Peyer's patch (tissue), 4 donors: ENCODE measurements at regions not wholly inside any gene's neighbourhood (a gene's known extent, or its start where the extent isn't known, plus 50 kb on each side); places are given as distances from the start of the nearest gene placed in this dataset.

ENCODE experiments used
- DNase-seq, 3 donors: peaks; one replicate each; pipeline ENCODE4 v3.0.0-alpha.2; 2017 to 2019
- H3K27ac ChIP-seq, 4 donors: fragments of 200-600 bp; sonication (generic); one replicate each; pipeline ENCODE4 v1.5.1; 2016 to 2019
- H3K27me3 ChIP-seq, 2 donors: fragments of 200-600 bp; sonication (generic); one replicate each; pipeline ENCODE4 v1.5.1; 2019
- H3K36me3 ChIP-seq, 3 donors: fragments of 200-600 bp; sonication (generic); one replicate each; pipeline ENCODE4 v1.5.1; 2016 to 2019
- H3K4me1 ChIP-seq, 4 donors: fragments of 200-600 bp; sonication (generic); one replicate each; pipeline ENCODE4 v1.5.1; 2016 to 2019
- H3K4me3 ChIP-seq, 4 donors: fragments of 200-600 bp; sonication (generic); 1 replicate in 3 of 4; 2 replicates in 1 of 4; pipeline ENCODE4 v1.5.1; 2016 to 2019; ENCODE audit warnings: mild to moderate bottlenecking in 1 of 4
- H3K9me3 ChIP-seq, 4 donors: fragments of 200-600 bp; sonication (generic); one replicate each; pipeline ENCODE4 v1.5.1; 2016 to 2019; ENCODE audit warnings: mild to moderate bottlenecking in 1 of 4
- CTCF ChIP-seq, 6 experiments: fragments of 450-650 bp in 4 of 6; fragments of 200-600 bp in 2 of 6; sonication (generic) in 1 of 6; IDR thresholded peaks; one replicate each; pipeline ENCODE4 v1.5.1; 2017 to 2019; ENCODE audit warnings: antibody characterized with exemption in 6 of 6, mild to moderate bottlenecking in 3 of 6, moderate library complexity in 1 of 6
- POLR2A ChIP-seq, 2 donors: fragments of 450-650 bp; IDR thresholded peaks; one replicate each; pipeline ENCODE4 v1.5.1; 2017; ENCODE audit warnings: antibody characterized with exemption in 2 of 2, mild to moderate bottlenecking in 2 of 2, moderate library complexity in 2 of 2

DNA sequence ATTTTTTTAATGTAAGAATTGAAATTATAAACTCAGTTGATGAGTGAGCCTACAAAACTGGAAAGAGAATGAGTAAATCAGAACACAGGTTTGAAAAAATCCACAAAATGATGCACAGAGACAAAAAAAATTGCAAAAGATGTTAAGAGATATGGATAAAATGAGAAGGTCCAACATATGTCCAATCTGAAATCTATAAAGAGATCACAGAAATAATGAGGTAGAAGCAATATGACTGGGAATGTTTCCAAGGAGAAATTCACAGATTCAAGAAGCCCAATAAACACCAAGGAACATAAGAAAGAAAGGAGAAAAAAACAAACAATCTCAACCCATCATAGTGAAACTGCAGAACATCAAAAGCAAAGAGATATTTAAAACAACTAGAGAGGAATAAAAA, 288.4 kb upstream of the SLC30A5 start:
- Histone ChIP-seq H3K9me3 (no peaks in the 10 kb centered on the region), H3K27ac (no peak overlapping the region), H3K36me3 (no peaks in the 10 kb centered on the region), H3K4me1 (no peaks in the 10 kb centered on the region), H3K27me3 (no peaks in the 10 kb centered on the region), H3K4me3 (no peak overlapping the region)
- DNase-seq: no peak
- TF ChIP-seq POLR2A (IDR thresholded peaks at IDR 0.05) (no peak), CTCF (IDR thresholded peaks at IDR 0.05) (no peak)

- no peaks in the 10 kb centered on the region for H3K9me3 ChIP-seq
- no peaks in the 10 kb centered on the region for H3K36me3 ChIP-seq
- H3K27ac ChIP-seq: no peak overlapping the region
- TF ChIP-seq CTCF (IDR thresholded peaks at IDR 0.05) (no peak), POLR2A (IDR thresholded peaks at IDR 0.05) (no peak)
- no peak for DNase-seq
- no peak overlapping the region for H3K4me3 ChIP-seq
- H3K4me1 ChIP-seq: no peaks in the 10 kb centered on the region
- H3K27me3 ChIP-seq: no peaks in the 10 kb centered on the region
These were observed 276.2 kb upstream of the SLC30A5 start for GRCh38 chr5:68817632-68818031.

GRCh38 chr5:68818057-68818695, 275.6 kb upstream of the SLC30A5 start:
- TF ChIP-seq CTCF (IDR thresholded peaks at IDR 0.05) (no peak), POLR2A (IDR thresholded peaks at IDR 0.05) (no peak)
- DNase-seq: no peak
- Histone ChIP-seq H3K27ac (no peak overlapping the region), H3K4me1 (no peaks in the 10 kb centered on the region), H3K36me3 (no peaks in the 10 kb centered on the region), H3K4me3 (no peak overlapping the region), H3K9me3 (no peaks in the 10 kb centered on the region), H3K27me3 (no peaks in the 10 kb centered on the region)

GRCh38 chr5:68818870-68819269, 274.9 kb upstream of the SLC30A5 start:
- H3K4me3 ChIP-seq: no peak overlapping the region
- TF ChIP-seq POLR2A (IDR thresholded peaks at IDR 0.05) (no peak), CTCF (IDR thresholded peaks at IDR 0.05) (no peak)
- H3K27me3 ChIP-seq: no peaks in the 10 kb centered on the region
- H3K4me1 ChIP-seq: no peaks in the 10 kb centered on the region
- no peaks in the 10 kb centered on the region for H3K9me3 ChIP-seq
- H3K36me3 ChIP-seq: no peaks in the 10 kb centered on the region
- no peak overlapping the region for H3K27ac ChIP-seq
- DNase-seq: no peak

DNA sequence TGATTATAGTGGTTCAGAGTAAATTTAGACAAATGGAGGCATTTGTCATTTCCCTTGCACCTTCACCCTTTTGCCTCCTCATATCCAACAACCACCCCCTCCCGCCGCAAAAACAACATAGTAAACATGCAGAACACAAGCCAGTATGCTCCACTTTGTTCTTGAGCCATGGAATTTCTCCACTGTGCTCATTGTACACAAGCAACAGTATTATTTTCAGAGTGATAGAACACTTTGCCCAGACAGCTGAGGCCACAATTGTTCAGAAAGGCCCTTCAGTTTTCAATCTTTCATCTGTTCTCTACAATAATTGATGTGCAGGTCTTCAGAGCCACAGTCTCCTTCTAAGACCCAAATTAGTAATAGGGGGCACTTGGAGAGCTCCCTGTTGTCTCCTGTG, 272.8 kb upstream of the SLC30A5 start:
- Histone ChIP-seq H3K27ac (no peak overlapping the region), H3K27me3 (no peaks in the 10 kb centered on the region), H3K4me3 (no peak overlapping the region), H3K9me3 (no peaks in the 10 kb centered on the region), H3K4me1 (no peaks in the 10 kb centered on the region), H3K36me3 (no peaks in the 10 kb centered on the region)
- DNase-seq: no peak
- TF ChIP-seq CTCF (IDR thresholded peaks at IDR 0.05) (no peak), POLR2A (IDR thresholded peaks at IDR 0.05) (no peak)

DNA sequence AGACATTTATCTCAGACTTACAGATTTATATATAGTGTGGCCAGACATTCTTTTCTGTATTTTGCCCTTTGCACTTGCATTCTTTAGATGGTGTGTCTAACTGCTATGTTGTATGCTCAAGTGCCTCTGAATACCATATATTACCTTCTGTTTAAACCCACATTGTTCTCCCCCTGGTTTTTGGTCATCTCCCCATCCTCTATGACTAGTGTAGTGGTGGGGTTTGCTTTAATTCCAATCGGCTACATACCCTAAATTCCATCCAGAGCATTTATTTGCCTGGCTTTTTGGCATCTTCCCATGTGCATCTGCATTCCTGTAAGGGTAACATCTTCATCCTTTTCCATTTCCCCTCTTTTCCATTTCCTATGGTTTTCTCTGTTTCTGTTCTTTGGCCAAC, 271.0 kb upstream of the SLC30A5 start:
- Histone ChIP-seq H3K4me3 (no peak overlapping the region), H3K36me3 (no peaks in the 10 kb centered on the region), H3K27ac (no peak overlapping the region), H3K9me3 (no peaks in the 10 kb centered on the region), H3K27me3 (no peaks in the 10 kb centered on the region), H3K4me1 (no peaks in the 10 kb centered on the region)
- no peak for TF ChIP-seq POLR2A (IDR thresholded peaks at IDR 0.05)
- DNase-seq: no peak
